Amygdala (tissue), 56 donors: ENCODE measurements at regions not wholly inside any gene's neighbourhood (a gene's known extent, or its start where the extent isn't known, plus 50 kb on each side); places are given as distances from the start of the nearest gene placed in this dataset.
"Not testable (repeated sequence)": the region's sequence is repeated elsewhere in the genome, so short reads cannot be mapped to it uniquely, and the experiment has no call there.

Experiments used
- DNase-seq, 56 donors: peaks; one replicate each; lab custom pipeline; 2025; lab: John Stamatoyannopoulos, UW

GRCh38 chr6:80605165-80605989 is 498.9 kb downstream of the BCKDHB start:
- peak in 1 of 56 donors; percentile 20 for DNase-seq

- no peak for DNase-seq
Observed at GRCh38 chr6:80603679-80604078, 497.2 kb downstream of the BCKDHB start.

DNA sequence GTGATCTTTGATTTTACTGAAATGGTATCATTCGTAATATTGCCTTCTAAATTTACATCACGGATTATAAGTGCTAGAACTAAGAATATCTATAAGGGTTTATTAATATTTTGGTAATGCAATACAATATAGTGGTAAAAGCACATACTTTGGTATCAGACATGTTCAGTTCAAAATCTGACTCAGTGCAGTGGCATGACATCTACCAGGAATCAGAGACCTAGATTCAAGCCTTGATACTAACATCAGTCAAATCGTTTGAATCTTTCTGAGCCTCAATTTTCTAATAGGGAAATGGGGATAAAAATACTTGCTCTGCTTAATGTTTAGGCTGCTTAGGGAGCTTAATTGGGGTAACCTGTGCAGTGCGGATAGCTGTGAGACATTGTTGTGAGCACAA is 488.0 kb downstream of the BCKDHB start:
- DNase-seq = no peak

DNA sequence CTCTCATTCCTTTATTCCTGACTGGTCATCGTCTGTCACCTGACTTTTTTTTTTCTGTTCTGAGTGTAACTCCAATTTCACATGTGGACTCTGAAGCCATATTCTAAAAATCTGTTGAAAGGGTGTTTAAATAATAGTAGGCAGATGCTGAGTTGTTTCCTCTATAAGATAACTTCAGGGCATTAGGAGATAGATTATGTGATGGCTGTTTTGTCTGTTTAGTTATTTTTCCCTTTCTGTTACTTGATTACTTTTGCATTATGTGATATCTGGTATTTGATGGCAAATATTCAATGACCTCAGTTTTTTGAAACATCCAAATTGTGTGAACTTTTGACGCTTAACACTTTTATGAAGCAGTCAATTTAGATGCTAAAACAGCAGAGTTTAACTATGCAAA is 486.0 kb downstream of the BCKDHB start:
- no peak for DNase-seq

DNA sequence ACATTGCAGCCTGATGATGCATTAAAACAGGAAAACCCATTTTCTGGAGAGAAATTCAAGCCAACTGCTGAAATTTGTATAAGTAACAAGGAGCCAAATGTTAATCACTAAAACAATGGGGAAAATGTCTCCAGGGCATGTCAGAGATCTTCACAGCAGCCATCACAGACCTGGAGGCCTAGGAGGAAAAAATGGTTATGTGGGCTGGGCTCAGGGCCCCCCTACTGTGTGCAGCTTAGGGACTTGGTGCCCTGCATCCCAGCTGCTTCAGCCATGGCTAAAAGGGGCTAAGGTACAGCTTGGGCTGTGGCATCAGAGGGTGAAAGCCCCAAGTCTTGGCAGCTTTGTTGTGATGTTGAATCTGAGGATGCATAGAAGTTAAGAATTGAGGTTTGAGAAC is 479.8 kb downstream of the BCKDHB start:
- no peak for DNase-seq

DNA sequence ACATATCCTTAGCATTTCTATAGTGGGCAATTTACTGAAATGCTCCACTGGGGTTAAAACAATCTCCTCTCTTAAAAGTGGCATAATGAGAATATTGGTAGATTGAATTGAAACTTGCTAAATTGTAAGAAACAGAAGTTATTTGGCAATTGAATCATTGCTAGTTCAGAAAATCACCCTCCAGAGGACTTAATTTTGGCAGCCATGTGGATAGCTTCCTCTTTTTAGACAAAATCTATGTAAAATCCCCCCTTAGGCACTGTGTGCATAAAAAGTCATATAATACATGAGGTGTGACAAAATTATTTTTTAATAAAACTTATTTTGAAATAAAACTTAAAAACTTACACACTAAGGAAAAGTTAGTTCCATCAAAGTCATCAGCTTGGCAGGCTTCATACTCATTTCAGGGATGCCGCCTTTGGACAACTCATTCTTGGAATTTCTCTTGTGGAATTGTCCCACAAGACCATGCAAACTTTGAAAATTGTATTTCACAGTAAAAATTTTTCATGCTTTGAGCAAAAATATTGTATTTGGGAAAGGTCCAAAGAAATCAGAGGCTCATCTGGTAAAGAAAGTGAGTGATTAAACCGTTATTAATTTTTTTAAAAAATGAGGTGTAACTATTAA is 473.0 kb downstream of the BCKDHB start:
- no peak for DNase-seq

- DNase-seq = not testable (repeated sequence)
Observed at GRCh38 chr6:80573320-80573719, 466.8 kb downstream of the BCKDHB start.

DNA sequence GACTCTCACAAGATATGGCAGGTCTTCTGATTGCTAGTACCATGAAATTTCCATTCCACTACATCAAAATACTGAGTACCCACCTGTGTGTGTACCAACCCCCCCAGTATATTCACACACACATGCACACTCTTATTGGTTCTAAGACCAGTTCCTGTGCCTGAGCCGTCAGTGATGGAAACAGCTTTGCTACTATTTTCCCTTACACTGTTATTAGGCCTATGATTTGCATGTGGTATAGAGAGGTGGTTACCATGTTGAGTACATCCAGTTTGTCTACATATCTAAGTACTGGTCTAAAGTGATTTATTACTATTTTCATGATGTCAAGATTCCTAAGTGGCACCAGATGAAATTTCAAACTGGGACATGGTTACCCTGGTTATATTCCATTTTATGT is 459.9 kb downstream of the BCKDHB start:
- no peak for DNase-seq

GRCh38 chr6:80553071-80553740 is 446.7 kb downstream of the BCKDHB start:
- DNase-seq = no peak

DNA sequence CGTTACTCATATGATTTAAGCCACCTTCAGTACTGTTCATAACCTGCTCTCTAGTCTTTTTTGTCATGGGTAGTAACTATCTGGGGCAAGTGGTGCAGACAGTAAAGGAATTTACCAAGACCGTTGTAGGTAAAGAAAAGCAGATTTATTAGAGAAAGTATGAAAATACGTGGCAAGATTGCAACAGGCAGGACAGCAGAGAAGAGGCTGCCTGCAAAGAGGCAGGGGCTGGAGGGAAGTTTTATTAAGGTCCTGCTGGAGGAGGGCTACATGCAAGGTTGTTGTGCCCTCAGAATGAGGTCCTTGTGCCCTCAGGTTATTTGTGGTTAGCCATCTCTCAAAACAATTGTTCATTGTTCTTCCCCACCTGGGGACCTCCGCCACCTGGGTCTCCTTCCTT is 444.3 kb downstream of the BCKDHB start:
- DNase-seq = no peak

DNA sequence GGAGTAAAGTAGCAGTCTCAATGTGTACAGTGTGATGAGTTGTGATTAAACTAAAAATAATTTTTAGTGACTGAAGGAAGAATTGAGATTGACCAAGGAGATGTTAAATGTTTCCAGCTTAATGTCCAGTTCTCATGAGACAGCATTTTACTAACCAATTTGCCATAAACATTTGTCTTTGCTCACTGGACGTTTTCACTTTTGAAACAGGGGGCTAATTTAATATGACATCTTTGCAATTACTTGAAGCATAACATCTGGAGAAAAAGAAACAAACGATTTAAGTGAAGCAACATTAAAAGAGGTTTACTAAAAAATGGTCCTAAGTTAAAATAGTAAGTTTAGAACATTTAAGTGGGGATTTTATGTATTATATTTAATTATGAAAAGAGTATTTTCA is 443.8 kb downstream of the BCKDHB start:
- no peak for DNase-seq

- no peak for DNase-seq
Observed at GRCh38 chr6:80548532-80548931, 442.1 kb downstream of the BCKDHB start.

GRCh38 chr6:80547827-80548226 is 441.4 kb downstream of the BCKDHB start:
- DNase-seq = no peak

GRCh38 chr6:80544976-80545722 is 438.7 kb downstream of the BCKDHB start:
- no peak for DNase-seq

DNA sequence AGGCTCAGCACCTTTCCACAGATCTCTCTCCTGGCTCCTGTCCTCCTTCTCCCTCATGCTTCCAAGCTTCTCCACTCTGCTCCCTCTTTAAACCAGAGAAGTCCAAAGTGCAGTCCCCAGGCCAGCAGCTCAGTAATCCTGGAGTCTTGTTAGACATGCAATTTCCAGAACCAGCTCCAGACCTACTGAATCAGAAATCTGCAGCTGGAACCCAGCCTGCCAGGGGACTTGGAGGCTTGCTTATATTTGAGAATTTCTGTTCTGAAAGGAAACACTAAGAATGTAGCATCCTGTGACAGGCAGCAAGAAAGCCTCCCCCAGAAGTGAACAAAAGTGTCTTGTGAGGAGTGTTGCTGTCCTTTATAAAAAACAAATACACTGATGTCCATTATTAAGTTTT is 438.1 kb downstream of the BCKDHB start:
- no peak for DNase-seq

DNA sequence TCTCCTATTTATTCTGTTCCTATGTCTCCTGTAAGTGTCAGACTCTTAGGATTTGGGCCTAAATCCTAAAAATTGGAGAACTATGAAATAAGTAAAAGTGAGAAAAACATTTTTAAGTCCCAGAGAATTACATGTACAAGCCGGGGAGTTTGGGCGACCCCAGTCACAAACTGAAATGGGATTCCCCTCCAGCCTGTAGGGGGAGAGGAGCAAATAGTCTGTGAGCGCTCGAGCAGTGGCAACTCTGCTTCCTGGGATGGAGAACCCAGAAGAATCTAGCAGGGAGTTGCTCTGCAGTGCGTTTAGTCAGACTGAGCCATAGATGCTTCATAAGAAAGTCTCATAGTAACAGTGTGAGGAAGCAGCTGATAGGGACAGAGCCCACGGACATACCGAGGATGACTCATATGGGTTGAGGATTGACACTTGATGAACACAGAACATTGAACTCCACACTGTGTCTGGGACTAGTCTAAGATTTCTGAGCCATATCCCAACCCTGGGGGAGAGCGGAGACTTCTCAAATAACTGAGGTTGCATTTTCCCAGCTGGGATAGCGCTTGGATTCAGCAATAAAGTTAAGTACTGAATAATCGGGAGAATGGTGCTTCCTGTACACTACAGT is 437.2 kb downstream of the BCKDHB start:
- DNase-seq = no peak

GRCh38 chr6:80543151-80543550 is 436.7 kb downstream of the BCKDHB start:
- DNase-seq = no peak

DNA sequence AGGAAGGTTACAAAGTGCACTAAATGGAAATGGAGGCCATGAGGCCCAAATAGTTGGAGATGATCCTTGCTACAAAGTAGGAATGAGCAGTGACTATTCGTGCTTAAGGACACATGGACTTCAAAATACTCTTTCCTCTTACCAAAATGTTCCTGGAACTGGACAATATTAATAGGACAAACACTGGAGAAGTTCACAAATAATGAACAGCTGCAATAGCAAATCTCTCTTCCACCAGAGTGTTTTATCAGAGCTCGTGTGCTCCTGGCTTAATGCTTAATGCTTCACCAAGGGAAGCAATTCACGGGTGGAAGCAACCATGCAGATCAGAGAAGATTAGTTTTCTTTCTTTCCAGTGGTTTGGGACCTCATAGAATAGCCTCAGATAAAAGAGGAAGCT is 435.4 kb downstream of the BCKDHB start:
- DNase-seq = no peak

GRCh38 chr6:80541181-80541580 is 434.7 kb downstream of the BCKDHB start:
- DNase-seq = no peak

DNA sequence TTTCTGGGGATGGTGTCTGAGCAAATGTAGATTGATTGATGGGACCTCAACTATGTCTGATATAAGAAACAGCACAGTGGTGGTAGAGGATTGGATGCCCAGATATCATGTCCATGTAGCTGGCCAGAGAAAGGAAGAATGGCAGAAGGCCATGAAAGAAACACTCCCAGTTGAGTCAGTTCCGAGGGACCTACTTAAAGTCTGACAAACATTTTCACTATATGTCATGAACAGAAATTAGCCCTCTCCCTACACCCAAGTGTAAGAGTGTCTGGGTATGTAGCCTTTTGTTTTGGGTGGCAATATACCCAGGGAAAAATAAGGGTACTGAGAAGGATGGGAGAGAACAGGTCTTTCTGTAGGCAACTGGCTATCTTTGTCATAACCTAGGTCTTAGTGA is 434.2 kb downstream of the BCKDHB start:
- no peak for DNase-seq
